GM23338 (cell line): ENCODE measurements at regions not wholly inside any gene's neighbourhood (a gene's known extent, or its start where the extent isn't known, plus 50 kb on each side); places are given as distances from the start of the nearest gene placed in this dataset.

Experiments
- ATAC-seq: fragments of 200-7000 bp; cut with Tn5 transposase; 3 replicates; pipeline ENCODE4 v1.9.1; 2020
- DNase-seq: peaks from one replicate; pipeline ENCODE4 v3.0.0-alpha.2; 2015; ENCODE audit warnings: low spot score
- H2AFZ ChIP-seq: fragments of 200-600 bp; sonication (generic); 2 replicates; pipeline ENCODE4 v1.8.0; 2016; ENCODE audit warnings: antibody characterized with exemption, mild to moderate bottlenecking, moderate library complexity
- H3F3A ChIP-seq: fragments of 200-600 bp; sonication (generic); replicated peaks from 2 replicates; pipeline ENCODE4 v1.8.0; 2017; ENCODE audit warnings: antibody characterized with exemption, mixed run types, low read depth
- H3K27ac ChIP-seq: fragments of 200-600 bp; sonication (generic); 2 replicates; pipeline ENCODE4 v1.6.1; 2016; ENCODE audit warnings: low read depth
- H3K27me3 ChIP-seq: fragments of 200-600 bp; sonication (generic); 2 replicates; pipeline ENCODE4 v1.8.0; 2016; ENCODE audit warnings: mild to moderate bottlenecking, mixed run types, moderate library complexity; ENCODE audit not compliant: insufficient read depth
- H3K36me3 ChIP-seq: fragments of 200-600 bp; sonication (generic); 2 replicates; pipeline ENCODE4 v1.8.0; 2016; ENCODE audit warnings: mild to moderate bottlenecking; ENCODE audit not compliant: insufficient read depth
- H3K4me1 ChIP-seq: fragments of 200-600 bp; sonication (generic); 2 replicates; pipeline ENCODE4 v1.8.0; 2016; ENCODE audit warnings: mild to moderate bottlenecking, moderate library complexity; ENCODE audit not compliant: insufficient read depth
- H3K4me2 ChIP-seq: fragments of 200-600 bp; sonication (generic); 2 replicates; pipeline ENCODE4 v1.7.1; 2017; ENCODE audit warnings: mixed run types
- H3K4me3 ChIP-seq: fragments of 200-600 bp; sonication (generic); 2 replicates; pipeline ENCODE4 v1.6.1; 2016; ENCODE audit warnings: mixed run types
- H3K79me2 ChIP-seq: fragments of 200-600 bp; sonication (generic); replicated peaks from 2 replicates; pipeline ENCODE4 v1.8.0; 2017; ENCODE audit warnings: mild to moderate bottlenecking; ENCODE audit not compliant: insufficient read depth
- H3K9me2 ChIP-seq: fragments of 200-600 bp; sonication (generic); 2 replicates; pipeline ENCODE4 v1.8.0; 2017; ENCODE audit not compliant: insufficient read depth
- H4K20me1 ChIP-seq: fragments of 200-600 bp; sonication (generic); replicated peaks from 2 replicates; pipeline ENCODE4 v1.8.0; 2017; ENCODE audit warnings: mild to moderate bottlenecking; ENCODE audit not compliant: insufficient read depth
- H3K27ac Mint-ChIP-seq: 2 replicates; pipeline ENCODE4 v1.8.0; 2020; ENCODE audit warnings: inconsistent platforms, mild to moderate bottlenecking, moderate library complexity, mixed read lengths
- H3K27me3 Mint-ChIP-seq: 3 replicates; pipeline ENCODE4 v1.8.0; 2022; ENCODE audit warnings: low read depth, mild to moderate bottlenecking, moderate library complexity, mixed read lengths, inconsistent platforms; ENCODE audit not compliant: insufficient read depth, poor library complexity
- H3K36me3 Mint-ChIP-seq: 3 replicates; pipeline ENCODE4 v1.8.0; 2021; ENCODE audit warnings: low read depth, mild to moderate bottlenecking, inconsistent platforms, moderate library complexity, mixed read lengths
- H3K4me1 Mint-ChIP-seq: 3 replicates; pipeline ENCODE4 v1.8.0; 2020; ENCODE audit warnings: mild to moderate bottlenecking, inconsistent platforms, mixed read lengths
- H3K4me3 Mint-ChIP-seq: 3 replicates; pipeline ENCODE4 v1.8.0; 2021; ENCODE audit warnings: moderate library complexity, mild to moderate bottlenecking, inconsistent platforms, mixed read lengths
- H3K9me3 Mint-ChIP-seq: 3 replicates; pipeline ENCODE4 v1.8.0; 2020; ENCODE audit warnings: moderate library complexity, mild to moderate bottlenecking, inconsistent platforms, mixed read lengths
- CTCF ChIP-seq, 2 experiments: fragments of 200-600 bp in 1 of 2; sonication (generic) in 1 of 2; conservative IDR thresholded peaks; 2 replicates each; pipeline versions ENCODE4 v1.5.1 to v1.6.1; 2016 to 2017; ENCODE audit warnings: antibody characterized with exemption in 2 of 2, low read depth in 2 of 2, mild to moderate bottlenecking in 2 of 2, moderate library complexity in 1 of 2
- NANOG ChIP-seq: IDR thresholded peaks from 2 replicates; pipeline ENCODE4 v1.6.1; 2016; ENCODE audit warnings: antibody characterized with exemption, borderline replicate concordance
- POLR2AphosphoS5 ChIP-seq: IDR thresholded peaks from 2 replicates; pipeline ENCODE4 v1.6.1; 2016; ENCODE audit warnings: antibody characterized with exemption, low read depth
- ZNF331 ChIP-seq: fragments of 250-450 bp; sonication (Bioruptor Pico); IDR thresholded peaks from 2 replicates; pipeline ENCODE4 v1.5.0; 2020; ENCODE audit warnings: low read depth, mild to moderate bottlenecking, moderate library complexity
- ZNF462 ChIP-seq: fragments of 250-450 bp; sonication (Bioruptor Pico); IDR thresholded peaks from 2 replicates; pipeline ENCODE4 v1.5.0; 2020; ENCODE audit warnings: mild to moderate bottlenecking, moderate library complexity

- Histone ChIP-seq H2AFZ (no peak overlapping the region), H3K4me2 (no peak overlapping the region), H3K4me3 (no peak overlapping the region), H3K27ac (no peak overlapping the region), H3F3A (no peaks in the 10 kb centered on the region), H3K36me3 (no peaks in the 10 kb centered on the region), H3K79me2 (no peaks in the 10 kb centered on the region), H3K27me3 (no peaks in the 10 kb centered on the region), H3K4me1 (peaks cover 26% of the 10 kb centered on the region), H4K20me1 (no peaks in the 10 kb centered on the region), H3K9me2 (no peaks in the 10 kb centered on the region)
- H3K27ac Mint-ChIP-seq: no peak overlapping the region
- no peak for DNase-seq
- no peak for ATAC-seq
- no peaks in the 10 kb centered on the region for H3K36me3 Mint-ChIP-seq
- H3K4me1 Mint-ChIP-seq: peaks cover 28% of the 10 kb centered on the region
- TF ChIP-seq ZNF462 (CRISPR knock-in tag) (no peak), ZNF331 (CRISPR knock-in tag) (no peak), NANOG (no peak)
- no peak overlapping the region for H3K4me3 Mint-ChIP-seq
- H3K27me3 Mint-ChIP-seq: no peaks in the 10 kb centered on the region
- H3K9me3 Mint-ChIP-seq: no peaks in the 10 kb centered on the region
These were observed 980.1 kb downstream of the FSTL5 start for GRCh38 chr4:161183729-161184128.

GRCh38 chr4:161182913-161183312 is 980.9 kb downstream of the FSTL5 start:
- peaks cover 30% of the 10 kb centered on the region for H3K4me1 Mint-ChIP-seq
- no peaks in the 10 kb centered on the region for H3K27me3 ChIP-seq
- H3F3A ChIP-seq: no peaks in the 10 kb centered on the region
- H3K27me3 Mint-ChIP-seq: no peaks in the 10 kb centered on the region
- H3K36me3 Mint-ChIP-seq: no peaks in the 10 kb centered on the region
- H3K4me1 ChIP-seq: peaks cover 26% of the 10 kb centered on the region
- no peak overlapping the region for H3K4me2 ChIP-seq
- H3K27ac ChIP-seq: no peak overlapping the region
- H3K27ac Mint-ChIP-seq: no peak overlapping the region
- no peaks in the 10 kb centered on the region for H3K79me2 ChIP-seq
- ATAC-seq: no peak
- H3K9me3 Mint-ChIP-seq: no peaks in the 10 kb centered on the region
- H3K4me3 ChIP-seq: no peak overlapping the region
- no peak overlapping the region for H2AFZ ChIP-seq
- H4K20me1 ChIP-seq: no peaks in the 10 kb centered on the region
- no peaks in the 10 kb centered on the region for H3K9me2 ChIP-seq
- no peak overlapping the region for H3K4me3 Mint-ChIP-seq
- DNase-seq: no peak
- no peaks in the 10 kb centered on the region for H3K36me3 ChIP-seq
- TF ChIP-seq POLR2AphosphoS5 (no peak), CTCF (conservative IDR thresholded peaks at IDR 0.05; ENCODE audit: low read depth in 2 of 2) (no peak), ZNF462 (CRISPR knock-in tag) (no peak)
